Chondrocyte (in vitro differentiated cells): ENCODE measurements at regions not wholly inside any gene's neighbourhood (a gene's known extent, or its start where the extent isn't known, plus 50 kb on each side); places are given as distances from the start of the nearest gene placed in this dataset.
A peak's percentile ranks its signal among the peaks of the same experiment; 100 is the strongest.

Experiments used
- DNase-seq: peaks from one replicate; pipeline ENCODE4 v3.0.0; 2021; ENCODE audit warnings: mixed read lengths, low spot score
- H3K27ac Mint-ChIP-seq: one replicate; pipeline ENCODE4 v1.8.0; 2021; ENCODE audit warnings: mild to moderate bottlenecking, moderate library complexity, mixed read lengths; ENCODE audit not compliant: unreplicated experiment
- H3K27me3 Mint-ChIP-seq: 2 replicates; pipeline ENCODE4 v1.8.0; 2021; ENCODE audit warnings: low read depth, mixed read lengths
- H3K36me3 Mint-ChIP-seq: 2 replicates; pipeline ENCODE4 v1.8.0; 2021; ENCODE audit warnings: low read depth, mixed read lengths
- H3K4me1 Mint-ChIP-seq: 2 replicates; pipeline ENCODE4 v1.8.0; 2021; ENCODE audit warnings: low read depth, mild to moderate bottlenecking, mixed read lengths
- H3K4me3 Mint-ChIP-seq: one replicate; pipeline ENCODE4 v1.8.0; 2021; ENCODE audit warnings: mild to moderate bottlenecking, moderate library complexity, mixed read lengths; ENCODE audit not compliant: unreplicated experiment
- H3K9me3 Mint-ChIP-seq: 2 replicates; pipeline ENCODE4 v1.8.0; 2021; ENCODE audit warnings: low read depth, mixed read lengths
- TF ChIP-seq, protein P1 (sequence below): fragments of 200-600 bp; sonication (generic); IDR thresholded peaks from 2 replicates; pipeline ENCODE4 v1.5.0; 2021; ENCODE audit warnings: antibody characterized with exemption, mild to moderate bottlenecking, moderate library complexity

DNA sequence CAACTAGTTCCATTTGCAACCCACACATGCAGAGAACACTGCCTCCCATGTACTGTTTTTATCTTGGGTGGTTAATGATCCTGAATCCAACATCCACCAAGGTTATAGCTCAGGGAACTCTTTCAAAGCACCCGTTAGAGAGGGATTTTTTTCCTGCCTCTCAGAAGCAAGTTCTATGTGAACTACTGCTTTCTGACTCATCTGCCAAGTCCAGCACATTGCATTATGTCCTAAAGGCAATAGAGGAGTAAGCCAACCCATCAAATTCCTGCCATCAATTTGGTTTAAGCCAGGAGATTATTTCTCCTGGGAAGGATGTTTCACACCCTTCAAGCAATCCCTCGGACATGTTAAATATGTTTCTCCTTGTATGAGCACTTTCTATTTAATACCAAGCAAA is 334.5 kb downstream of the GASK1B start:
- Mint-ChIP-seq H3K4me1 (peaks cover 3% of the 10 kb centered on the region), H3K36me3 (no peaks in the 10 kb centered on the region), H3K9me3 (no peaks in the 10 kb centered on the region), H3K4me3 (no peak overlapping the region), H3K27me3 (peaks cover 6% of the 10 kb centered on the region), H3K27ac (no peak overlapping the region)
- DNase-seq = no peak
- TF ChIP-seq, protein P1, sequence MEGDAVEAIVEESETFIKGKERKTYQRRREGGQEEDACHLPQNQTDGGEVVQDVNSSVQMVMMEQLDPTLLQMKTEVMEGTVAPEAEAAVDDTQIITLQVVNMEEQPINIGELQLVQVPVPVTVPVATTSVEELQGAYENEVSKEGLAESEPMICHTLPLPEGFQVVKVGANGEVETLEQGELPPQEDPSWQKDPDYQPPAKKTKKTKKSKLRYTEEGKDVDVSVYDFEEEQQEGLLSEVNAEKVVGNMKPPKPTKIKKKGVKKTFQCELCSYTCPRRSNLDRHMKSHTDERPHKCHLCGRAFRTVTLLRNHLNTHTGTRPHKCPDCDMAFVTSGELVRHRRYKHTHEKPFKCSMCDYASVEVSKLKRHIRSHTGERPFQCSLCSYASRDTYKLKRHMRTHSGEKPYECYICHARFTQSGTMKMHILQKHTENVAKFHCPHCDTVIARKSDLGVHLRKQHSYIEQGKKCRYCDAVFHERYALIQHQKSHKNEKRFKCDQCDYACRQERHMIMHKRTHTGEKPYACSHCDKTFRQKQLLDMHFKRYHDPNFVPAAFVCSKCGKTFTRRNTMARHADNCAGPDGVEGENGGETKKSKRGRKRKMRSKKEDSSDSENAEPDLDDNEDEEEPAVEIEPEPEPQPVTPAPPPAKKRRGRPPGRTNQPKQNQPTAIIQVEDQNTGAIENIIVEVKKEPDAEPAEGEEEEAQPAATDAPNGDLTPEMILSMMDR = no peak

DNA sequence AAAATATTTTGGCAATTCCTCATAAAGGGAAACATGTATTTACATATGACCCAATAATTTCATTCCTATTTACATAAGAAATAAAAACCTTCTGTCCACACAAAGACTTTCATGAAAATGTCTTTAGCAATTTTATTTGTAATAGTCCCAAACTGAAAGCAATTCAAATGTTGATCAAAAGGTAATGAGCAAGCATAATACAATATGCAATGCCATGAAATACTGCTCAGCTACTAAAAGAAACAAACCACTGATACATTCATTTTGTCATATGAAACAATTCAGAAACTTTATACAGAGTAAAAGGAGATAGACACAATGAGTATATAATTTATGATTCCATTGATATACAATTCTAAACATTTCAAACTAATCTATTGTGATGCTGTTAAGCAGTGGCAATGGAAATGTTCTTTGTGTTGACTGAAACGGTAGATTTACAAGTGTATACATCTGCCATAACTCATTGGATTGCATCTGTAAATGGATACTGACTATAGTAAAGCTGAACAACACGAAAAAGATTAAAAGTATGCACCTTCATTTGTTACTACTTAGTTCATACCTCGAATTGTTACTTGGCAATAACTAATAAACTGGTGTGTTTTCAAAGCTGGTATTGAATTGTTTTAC is 335.6 kb downstream of the GASK1B start:
- TF ChIP-seq, protein P1 = no peak
- H3K27me3 Mint-ChIP-seq = peaks cover 2% of the 10 kb centered on the region
- peaks cover 3% of the 10 kb centered on the region for H3K4me1 Mint-ChIP-seq
- no peak overlapping the region for H3K27ac Mint-ChIP-seq
- H3K9me3 Mint-ChIP-seq = no peaks in the 10 kb centered on the region
- no peaks in the 10 kb centered on the region for H3K36me3 Mint-ChIP-seq
- H3K4me3 Mint-ChIP-seq = no peak overlapping the region
- no peak for DNase-seq

DNA sequence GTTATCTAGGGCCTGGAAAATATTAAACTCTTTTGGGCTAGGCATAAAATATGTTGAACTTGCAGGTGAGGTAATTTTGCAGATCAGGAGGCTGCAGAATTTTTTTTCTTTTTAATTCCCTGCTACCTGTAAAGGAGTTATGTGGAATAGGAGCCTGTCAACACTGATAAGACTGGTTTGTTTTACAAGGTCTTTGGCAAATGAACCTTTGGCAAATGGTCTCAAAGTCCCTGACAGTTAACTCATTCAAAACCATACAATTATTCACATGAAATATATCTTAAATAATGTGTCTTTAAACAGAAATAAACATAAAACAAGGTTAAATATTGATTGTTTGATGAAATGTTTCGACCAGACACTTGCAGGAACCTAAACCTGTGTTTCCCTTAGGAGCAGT is 340.2 kb downstream of the GASK1B start:
- Mint-ChIP-seq H3K36me3 (no peaks in the 10 kb centered on the region), H3K9me3 (peaks cover 7% of the 10 kb centered on the region), H3K27ac (no peak overlapping the region), H3K4me1 (no peaks in the 10 kb centered on the region), H3K27me3 (no peaks in the 10 kb centered on the region), H3K4me3 (no peak overlapping the region)
- no peak for DNase-seq
- TF ChIP-seq, protein P1 = no peak

DNA sequence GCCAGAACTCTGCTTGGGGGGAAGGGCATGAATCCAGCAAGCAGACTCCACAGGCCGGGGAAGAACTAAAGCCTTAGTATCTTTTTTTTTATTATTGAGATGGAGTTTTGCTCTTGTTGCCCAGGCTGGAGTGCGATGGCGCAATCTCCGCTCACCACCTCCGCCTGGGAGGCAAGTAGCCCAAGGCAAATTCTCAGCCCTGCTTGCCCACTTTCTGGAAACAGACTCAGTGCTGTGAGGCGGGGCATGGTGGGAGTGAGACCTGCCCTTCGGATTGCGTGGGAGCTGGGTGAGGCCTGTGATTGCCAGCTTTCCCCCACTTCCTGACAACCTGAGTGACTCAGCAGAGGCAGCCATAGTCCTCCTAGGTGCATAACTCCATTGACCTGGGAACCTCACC is 348.8 kb downstream of the GASK1B start:
- Mint-ChIP-seq H3K36me3 (no peaks in the 10 kb centered on the region), H3K9me3 (peaks cover 21% of the 10 kb centered on the region), H3K4me1 (no peaks in the 10 kb centered on the region), H3K4me3 (no peak overlapping the region), H3K27me3 (peaks cover 2% of the 10 kb centered on the region), H3K27ac (no peak overlapping the region)
- no peak for DNase-seq
- TF ChIP-seq, protein P1 = no peak

DNA sequence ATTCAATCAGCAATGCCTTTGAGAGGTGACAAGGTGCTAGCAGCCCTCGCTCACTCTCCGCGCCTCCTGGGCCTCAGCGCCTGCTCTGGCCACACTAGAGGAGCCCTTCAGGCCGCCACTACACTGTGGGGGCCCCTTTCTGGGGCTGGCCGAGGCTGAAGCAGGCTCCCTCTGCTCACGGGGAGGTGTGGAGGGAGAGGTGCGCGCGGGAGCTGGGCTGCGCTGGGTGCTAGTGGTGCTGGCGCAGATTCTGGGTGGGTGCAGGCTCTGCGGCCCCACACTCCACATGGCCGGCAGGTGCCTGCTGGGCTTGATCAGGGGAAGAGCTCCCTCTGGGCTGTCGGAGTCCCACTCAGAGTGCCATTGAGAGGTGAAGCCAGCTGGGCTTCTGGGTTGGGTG is 351.0 kb downstream of the GASK1B start:
- H3K27me3 Mint-ChIP-seq = peaks cover 5% of the 10 kb centered on the region
- no peaks in the 10 kb centered on the region for H3K36me3 Mint-ChIP-seq
- TF ChIP-seq, protein P1 = no peak
- no peak overlapping the region for H3K27ac Mint-ChIP-seq
- H3K4me3 Mint-ChIP-seq = no peak overlapping the region
- H3K4me1 Mint-ChIP-seq = no peaks in the 10 kb centered on the region
- peaks cover 16% of the 10 kb centered on the region for H3K9me3 Mint-ChIP-seq
- DNase-seq = peak; percentile 72
